NCI-H82 treated with DMSO at 0.1 percent for 48 hours (cell line): ENCODE measurements at regions not wholly inside any gene's neighbourhood (a gene's known extent, or its start where the extent isn't known, plus 50 kb on each side); places are given as distances from the start of the nearest gene placed in this dataset.
"Not testable (repeated sequence)": the region's sequence is repeated elsewhere in the genome, so short reads cannot be mapped to it uniquely, and the experiment has no call there.

Source experiments
- DNase-seq: peaks from one replicate; lab custom pipeline; 2025; ENCODE audit not compliant: unreplicated experiment; lab: John Stamatoyannopoulos, UW

DNA sequence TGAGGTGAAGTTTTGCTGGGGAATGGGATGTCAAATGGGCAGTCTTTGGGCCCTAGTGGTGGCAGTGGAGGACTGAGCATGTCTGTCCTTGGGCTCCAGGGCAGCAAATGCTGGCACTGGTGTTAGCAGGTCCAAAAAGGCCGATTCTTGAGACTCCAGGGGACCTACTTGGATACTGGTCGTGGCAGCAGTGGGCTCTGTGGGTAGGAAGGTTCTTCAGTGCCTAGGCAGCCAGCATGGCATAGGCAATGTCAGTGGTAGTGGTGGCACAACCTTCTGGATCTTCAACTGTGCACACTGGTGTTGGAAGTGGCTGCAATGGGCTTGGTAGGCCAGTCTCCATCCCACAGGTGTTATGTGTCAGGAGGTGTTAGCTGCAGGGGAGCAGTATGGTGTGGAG lies 334.7 kb upstream of the KITLG start:
- DNase-seq, result no peak

DNA sequence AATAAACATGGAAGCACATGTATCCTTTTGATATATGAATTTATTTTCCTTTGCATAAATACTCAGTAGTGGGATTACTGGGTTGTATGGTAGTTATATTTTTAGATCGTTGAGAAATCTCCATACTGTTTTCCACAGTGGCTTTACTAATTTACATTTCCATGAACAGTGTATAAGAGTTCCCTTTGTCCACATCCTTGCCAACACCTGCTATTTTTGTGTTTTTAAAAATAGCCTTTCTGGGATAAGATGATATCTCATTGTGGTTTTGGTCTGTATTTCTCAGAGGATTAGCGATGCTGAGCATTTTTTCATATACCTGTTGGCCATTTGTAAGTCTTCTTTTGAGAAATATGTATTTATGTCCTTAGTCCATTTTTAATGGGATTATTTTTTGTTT lies 329.2 kb upstream of the KITLG start:
- no peak for DNase-seq

DNA sequence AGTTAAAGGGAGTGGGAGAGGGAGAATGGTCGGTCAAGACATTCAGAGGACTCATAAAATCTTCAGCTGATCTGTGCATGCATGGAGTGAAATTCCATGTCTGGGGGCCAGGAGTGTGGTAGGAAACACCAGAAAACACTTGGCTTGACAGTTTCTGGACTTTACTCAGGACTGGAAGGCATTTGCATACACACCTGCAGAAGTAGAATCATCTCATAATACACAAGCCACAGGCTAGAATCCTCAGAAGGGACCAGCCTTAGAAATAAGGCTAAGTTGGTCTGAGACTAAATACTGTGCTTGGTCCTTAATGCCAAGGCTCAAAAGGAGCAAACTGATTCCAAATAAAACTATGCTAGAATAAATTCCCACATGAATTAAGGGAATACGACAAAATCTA lies 328.1 kb upstream of the KITLG start:
- no peak for DNase-seq

DNA sequence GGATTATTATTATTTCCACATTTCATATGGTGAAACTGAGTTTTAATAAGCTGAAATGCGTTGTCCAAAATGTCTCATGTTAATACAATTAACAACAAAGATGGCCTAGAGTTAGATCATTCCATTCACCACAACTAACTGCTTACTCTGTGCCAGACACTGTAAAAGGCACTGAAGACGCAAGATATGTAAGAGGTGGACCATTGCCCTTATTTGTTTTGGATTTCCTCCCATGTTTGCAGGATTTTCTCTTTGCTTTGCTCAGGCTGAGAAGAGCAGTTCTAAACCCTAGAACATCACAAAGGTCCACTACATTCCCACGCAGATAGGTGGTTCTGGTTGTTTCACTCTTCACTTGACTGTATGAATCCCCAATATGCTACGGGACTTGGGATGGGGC lies 324.4 kb upstream of the KITLG start:
- no peak for DNase-seq

DNA sequence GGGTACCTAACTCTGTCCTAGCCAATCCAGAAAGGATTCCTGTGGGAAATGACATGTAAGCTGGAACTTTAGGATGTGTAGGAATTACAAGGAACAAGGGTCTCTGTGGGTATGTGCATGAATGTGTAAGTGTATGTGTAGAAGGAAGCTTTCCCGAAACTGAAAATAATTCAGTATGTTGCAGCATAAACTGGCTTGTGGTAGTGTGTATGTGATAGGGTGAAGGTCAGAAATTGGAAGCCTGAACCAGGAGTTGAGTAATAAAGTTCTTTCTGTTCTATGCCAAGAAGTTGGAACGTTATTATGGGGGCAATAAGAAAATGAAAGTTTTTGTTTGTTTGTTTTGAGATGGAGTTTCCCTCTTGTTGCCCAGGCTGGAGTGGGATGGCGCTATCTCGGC lies 323.1 kb upstream of the KITLG start:
- DNase-seq, result no peak

DNA sequence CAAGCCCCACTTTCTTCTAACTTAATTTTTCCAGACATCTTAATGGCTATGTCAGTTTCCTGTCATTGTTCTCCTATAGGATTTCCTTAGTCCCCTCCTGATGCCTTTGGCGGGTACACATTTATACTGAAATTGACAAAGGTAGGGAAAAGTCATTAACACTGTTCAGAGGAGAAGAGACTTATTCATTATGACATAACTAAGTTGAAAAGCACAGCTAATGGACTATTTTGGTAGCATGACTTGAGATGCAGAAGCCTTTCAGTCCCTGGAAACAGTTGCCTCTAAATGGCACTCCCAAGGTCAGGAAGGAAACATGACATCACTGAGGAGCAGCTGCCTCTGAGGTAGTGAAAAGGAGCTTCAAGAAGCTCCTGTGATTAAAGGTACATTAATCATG lies 317.5 kb upstream of the KITLG start:
- no peak for DNase-seq

DNA sequence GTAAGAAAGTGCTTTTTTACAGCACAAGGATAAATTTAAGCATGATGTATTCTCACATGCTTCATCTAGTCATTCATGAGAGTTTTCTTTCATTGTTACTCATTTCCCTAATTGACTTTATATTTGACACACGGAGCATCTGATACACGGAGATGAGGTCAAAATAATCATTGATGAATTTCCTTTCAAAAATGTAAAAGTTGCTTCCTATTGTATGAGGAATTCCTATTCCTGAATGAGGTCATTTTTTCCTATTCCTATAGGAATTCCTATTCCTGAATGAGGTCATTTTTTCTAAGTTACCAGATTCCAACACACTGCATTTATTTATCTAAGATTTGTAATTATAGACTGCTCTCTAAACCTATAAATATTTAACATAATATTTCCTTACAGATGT lies 316.7 kb upstream of the KITLG start:
- no peak for DNase-seq

DNA sequence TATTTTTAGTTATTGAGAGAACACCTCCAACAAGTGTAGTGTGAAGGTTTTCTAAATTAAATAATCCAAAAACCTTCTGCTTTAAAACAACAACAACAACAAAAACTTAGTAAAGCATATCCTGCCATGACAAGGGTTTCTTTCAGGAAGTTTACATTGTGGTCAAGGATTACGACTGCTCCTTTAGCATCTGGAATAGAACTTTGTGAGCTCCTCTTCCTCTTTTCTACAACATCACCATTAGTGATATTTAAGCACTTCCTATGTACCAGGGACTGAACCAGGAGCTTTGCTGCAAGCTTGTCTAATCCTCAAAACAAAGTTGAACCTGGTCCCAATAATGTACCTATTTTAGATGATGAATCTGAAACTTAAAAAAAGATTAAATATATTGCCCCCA lies 315.4 kb upstream of the KITLG start:
- no peak for DNase-seq

DNA sequence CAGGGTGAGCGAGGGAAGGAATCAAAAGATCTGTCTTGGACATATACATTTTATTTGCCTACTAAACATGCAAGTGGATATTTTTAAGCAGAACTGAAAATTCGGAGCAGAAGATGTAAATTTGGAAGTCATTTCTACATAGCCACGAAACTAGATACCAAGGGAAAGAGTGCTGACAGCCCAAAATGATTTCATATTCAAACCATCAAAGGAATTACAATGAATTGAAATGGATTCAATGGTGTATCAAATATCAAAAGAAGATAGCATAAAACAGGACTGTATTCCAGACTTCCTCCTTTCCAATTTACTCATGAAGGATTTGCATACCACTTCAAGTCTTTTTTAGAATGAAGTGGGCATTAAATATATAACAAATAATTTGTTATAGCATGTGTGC lies 313.5 kb upstream of the KITLG start:
- DNase-seq, result no peak

DNA sequence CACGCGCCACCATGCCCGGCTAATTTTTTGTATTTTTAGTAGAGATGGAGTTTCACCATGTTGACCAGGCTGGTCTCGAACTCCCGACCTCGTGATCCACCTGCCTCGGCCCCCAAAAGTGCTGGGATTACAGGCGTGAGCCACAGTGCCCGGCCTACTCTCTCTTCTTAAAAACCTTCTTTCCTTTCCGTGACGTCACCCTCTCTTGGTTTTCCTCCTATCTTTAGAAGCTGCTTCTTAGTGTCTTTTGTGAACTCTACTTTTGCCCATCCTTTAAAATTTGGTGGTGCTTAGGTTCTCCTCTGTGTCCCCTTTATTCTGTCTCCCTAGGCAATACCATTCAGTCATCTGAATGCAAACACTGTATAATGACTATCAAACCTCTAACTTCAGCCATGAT lies 311.2 kb upstream of the KITLG start:
- DNase-seq, result not testable (repeated sequence)

DNA sequence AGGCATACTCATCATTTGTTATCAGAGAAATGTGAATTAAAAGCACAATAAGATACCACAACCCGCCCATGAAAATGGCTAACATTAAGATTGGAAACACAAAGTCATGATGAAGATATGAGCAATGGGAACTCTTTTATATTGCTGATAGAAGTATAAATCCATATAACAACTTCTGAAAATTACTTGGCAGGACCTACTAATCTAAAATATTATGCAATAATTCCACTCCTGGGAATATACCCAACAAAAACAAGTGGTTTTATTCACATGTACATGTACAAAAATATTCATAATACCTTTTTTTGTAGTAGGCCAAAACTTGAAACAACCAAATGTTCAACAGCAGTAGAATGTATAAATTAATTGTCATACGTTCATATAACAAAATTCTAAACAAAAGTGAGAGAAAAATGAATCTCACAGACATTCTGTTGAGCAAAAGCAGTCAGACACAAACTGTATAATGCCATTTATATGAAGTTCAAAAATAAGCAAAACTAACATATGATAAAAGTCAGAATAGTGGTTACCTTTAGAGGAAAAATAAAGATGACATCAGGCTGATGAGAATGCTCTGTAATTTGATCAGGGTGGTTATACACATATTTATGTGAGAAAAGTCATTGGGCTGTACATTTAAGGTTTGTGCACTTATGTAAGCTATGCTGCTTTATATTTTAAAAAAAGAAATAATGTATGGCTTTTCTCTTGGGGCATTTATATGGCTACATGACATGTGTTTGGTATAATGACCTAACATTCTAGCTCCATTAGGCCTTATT lies 309.2 kb upstream of the KITLG start:
- no peak for DNase-seq

DNA sequence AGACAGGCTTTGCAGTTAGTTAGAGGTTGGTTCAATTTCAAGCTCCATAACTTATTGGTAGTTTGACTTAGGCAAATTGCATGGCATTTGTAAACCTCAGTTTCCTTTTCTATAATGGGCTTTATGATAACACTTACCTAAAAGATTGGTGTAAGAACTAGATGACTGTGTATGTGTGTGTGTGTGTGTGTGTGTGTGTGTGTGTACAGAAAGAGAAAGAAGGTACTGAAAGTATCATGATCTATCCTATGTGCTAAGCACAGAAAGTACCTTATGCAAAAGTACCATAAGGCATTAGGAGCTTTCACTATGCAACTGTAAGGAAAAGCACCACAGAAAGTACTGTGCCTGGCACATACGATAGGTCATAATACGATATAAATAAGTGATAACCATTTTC lies 304.3 kb upstream of the KITLG start:
- DNase-seq, result no peak

DNA sequence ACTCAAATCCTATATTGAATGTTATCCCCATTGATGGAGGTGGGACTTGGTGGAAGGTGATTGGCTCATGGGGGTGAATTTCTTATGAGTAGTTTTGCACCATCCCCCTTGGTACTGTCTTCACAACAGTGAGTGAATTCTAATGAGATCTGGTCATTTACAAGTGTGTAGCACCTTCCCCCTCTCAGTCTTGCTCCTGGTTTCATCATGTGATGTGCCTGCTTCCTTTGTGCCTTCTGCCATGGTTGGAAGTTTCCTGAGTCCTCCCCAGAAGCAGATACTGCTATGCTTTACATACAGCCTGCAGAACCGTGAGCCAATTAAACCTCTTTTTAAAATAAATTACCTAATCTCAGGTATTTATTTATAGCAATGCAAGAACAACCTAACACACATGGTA lies 302.4 kb upstream of the KITLG start:
- DNase-seq, result no peak

DNA sequence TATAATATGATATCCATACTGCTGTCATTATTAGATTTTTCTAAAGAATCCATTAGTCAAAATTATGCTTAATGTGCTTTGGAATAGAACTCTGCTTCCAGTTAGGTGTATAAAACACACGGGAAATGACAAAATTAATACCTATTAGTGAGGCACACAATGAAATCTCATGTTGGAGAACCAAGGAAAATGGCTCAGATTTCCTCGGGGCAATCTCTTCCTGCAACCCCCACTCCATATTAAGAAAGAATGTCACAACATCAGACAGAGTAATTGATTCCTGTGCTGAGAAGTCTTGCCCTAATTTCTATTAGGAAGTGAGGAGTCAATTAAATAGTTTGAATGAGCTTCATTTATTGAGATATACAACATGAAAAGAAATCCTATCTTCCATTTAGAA lies 299.8 kb upstream of the KITLG start:
- no peak for DNase-seq

DNA sequence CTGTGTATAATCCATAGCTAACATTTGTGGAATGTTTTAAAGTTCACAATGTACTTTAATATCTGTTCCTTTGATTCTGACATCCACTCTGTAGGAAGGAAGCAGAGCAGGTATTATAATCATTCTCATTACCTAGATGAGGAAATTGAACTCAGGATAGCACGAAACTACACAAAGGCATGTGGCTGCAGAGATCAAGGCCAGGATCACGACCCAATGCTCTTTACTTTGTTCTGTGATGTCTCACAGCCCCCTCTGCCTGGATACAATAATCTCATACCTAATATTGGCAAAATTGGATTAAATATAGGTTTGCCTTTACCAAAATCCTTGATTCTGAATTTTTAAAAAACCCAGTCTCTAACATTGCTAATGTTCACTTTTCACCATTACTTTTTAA lies 298.0 kb upstream of the KITLG start:
- DNase-seq, result no peak

DNA sequence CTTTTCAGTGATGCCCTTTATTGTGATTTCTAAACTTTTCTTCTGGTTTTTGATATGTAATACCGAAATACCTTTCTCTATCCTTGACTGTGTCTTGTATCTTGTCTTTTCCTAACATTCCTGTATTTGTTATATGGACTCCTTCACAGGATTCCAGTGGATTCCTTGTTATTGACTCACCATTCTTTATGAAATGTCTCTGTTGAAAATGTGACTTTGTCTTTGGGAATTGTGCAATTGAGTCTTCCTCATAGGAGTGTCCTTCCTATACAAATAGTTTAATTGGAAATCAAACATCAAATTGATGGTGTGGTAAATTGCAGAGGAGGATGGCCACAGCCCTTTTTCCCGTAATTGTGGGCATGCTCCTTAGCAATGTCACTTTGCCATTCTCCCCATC lies 296.6 kb upstream of the KITLG start:
- no peak for DNase-seq

DNA sequence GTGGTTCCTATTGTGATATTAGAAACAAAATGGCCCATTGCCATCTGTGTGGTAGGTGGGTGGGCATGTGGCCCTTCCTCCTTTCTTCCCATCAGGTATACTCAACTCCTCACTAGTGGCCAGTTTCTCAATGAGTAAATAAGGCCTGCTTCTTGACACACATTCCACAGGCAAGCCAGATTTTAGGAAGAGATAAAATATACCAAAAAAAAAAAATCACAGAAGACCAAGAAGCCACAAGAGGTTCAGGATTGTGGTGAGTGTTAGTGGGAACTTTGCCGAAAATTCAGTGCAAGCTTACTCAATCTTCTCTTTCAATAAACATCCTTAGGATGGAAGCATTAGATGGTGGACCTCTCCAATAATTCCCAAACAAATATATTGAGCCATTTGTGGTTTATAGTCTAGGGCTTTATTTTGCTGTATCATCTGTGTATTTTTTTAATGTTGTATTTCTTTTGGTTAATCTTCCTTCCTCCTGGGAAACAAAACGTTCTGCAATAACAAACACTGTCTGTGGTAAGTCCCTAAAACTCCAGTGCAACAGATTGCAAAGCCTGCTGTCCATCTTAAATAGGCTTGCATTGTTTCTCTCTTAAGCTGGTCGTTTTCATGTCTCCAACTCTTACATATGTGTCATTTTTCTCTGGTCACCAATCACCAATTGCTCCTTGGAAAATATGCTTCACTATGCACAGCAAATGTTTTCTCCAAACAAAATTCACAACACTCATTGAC lies 289.9 kb upstream of the KITLG start:
- DNase-seq, result no peak

DNA sequence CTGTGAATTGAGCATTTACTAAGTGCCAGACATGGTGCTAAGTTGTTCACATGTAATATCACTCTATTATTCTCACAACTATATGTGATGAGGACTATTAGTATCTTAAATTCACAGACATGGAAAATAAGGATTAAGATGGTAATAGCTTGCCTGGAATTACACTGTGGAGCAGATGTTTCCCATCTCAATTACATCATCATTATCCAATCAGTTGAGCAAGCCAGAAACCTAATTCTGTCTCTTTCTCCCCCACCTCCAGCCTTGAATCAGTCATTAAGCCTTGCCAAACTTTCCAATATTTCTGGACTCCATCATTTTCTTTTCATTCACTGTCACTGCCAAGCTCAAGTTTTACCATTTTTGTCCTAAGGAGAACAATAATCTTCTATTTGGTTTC lies 287.8 kb upstream of the KITLG start:
- peak; percentile 13 for DNase-seq

DNA sequence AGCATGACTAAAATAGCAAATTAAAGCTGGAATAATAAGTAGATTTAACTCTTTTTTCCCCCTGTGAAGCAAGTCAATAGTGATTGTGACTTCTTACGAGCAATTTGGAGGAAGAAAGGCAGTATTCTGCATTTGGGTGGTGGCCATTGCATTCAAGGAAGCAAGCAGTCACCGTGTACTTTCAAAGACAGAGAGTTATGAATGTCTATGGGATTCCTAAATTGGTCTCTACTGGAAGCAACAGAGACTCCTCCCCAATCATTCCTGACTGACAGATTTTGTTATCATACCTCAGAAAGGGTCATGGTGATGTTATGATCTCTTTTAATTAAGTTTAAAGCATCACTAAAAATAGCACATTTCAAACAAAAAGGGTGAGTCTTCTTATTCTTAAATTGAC lies 287.2 kb upstream of the KITLG start:
- no peak for DNase-seq

DNA sequence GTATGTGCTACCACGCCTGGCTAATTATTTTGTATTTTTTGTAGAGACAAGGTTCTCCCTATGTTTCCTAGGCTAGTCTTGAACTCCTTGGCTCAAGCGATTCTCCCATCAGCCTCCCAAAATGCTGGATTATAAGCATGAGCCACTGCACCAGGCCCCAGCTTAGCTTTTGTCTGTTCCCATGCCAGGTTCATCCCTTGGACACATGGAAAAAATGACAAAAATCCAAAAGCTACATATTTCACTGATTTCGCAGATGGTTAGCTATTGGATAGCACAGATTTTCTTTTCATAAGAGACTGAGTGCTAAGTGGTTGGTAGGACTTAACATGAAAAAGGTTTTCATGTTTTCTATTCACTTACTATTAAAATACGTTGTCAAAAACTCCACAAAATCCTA lies 286.6 kb upstream of the KITLG start:
- DNase-seq, result no peak

DNA sequence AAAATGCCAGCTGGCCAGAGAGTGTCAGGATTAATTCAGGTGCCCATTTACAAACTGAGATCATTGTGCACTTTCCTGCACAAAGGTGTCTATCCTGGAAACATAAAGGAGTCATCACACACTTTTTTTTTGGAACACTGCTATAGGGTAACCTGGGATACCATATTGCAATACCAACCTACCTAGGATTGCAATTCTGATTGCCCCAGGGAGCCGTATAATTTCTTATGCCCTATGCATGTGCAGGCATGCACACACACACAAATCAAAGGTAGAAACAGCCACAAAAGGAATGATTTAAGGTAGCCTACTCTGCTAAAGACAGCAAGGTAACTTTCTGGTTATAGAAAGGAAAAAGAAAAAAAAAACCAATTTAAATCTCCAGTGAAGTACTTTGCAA lies 285.3 kb upstream of the KITLG start:
- no peak for DNase-seq

DNA sequence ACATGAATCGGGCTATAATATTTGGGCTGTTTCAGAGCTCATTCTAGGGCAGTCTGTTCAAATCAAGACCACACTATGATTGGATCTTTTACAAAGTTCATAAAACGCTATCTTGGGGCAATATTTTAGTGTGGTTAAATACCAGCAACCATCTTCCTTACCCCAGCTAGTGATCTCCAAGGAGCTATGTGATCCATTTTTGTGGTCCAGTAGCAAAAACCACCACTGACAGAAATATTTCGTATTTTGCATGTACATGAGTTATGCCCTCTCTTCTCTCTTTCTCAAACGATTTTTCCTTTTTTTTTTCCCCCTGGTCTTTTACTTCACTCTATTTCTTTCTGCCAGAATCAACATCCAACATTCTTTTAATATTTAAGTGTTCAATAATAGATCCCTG lies 280.6 kb upstream of the KITLG start:
- DNase-seq, result no peak

DNA sequence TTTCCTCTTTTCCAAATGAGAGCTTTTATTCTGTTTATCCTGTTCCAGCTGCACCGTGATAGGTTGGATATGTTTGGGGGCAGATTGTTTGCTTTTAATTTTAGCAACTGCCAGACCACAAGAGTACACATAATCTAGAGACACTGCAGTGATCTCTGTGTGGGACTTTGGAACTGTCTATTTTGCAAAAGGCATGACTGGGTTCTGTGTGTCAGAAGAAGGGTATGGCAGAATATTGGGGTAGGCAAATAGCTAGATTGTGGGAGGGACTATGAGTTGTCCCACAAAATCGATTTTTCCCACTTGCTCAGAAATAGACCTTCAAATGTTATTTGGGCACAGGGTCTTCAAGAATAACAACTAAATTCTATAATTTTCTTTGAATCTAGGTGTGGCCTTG lies 275.9 kb upstream of the KITLG start:
- no peak for DNase-seq
